Liver (tissue), 8 donors: ENCODE measurements at regions not wholly inside any gene's neighbourhood (a gene's known extent, or its start where the extent isn't known, plus 50 kb on each side); places are given as distances from the start of the nearest gene placed in this dataset.

Source experiments
- DNase-seq: peaks from one replicate; pipeline ENCODE4 v3.0.0-alpha.2; 2017; ENCODE audit warnings: low spot score
- H3K27ac ChIP-seq, 2 donors: one replicate each; pipeline ENCODE4 v1.7.0; 2013; ENCODE audit warnings: inconsistent platforms in 2 of 2, low read length in 2 of 2, control low read depth in 1 of 2, low read depth in 1 of 2, mild to moderate bottlenecking in 1 of 2
- H3K27me3 ChIP-seq, 4 donors: one replicate each; pipeline versions ENCODE4 v1.6.1 to v1.7.0; 2013; ENCODE audit warnings: low read length in 3 of 4, inconsistent platforms in 1 of 4, mild to moderate bottlenecking in 1 of 4, moderate library complexity in 1 of 4; ENCODE audit not compliant: control insufficient read depth in 4 of 4, insufficient read depth in 4 of 4
- H3K36me3 ChIP-seq, 4 donors: one replicate each; pipeline versions ENCODE4 v1.6.1 to v1.7.0; 2013; ENCODE audit warnings: low read length in 3 of 4, mild to moderate bottlenecking in 3 of 4, low read depth in 1 of 4, moderate library complexity in 1 of 4; ENCODE audit not compliant: control insufficient read depth in 4 of 4, insufficient read depth in 3 of 4
- H3K4me1 ChIP-seq, 4 donors: one replicate each; pipeline versions ENCODE4 v1.6.1 to v1.7.0; 2013; ENCODE audit warnings: low read length in 3 of 4, mild to moderate bottlenecking in 3 of 4, moderate library complexity in 1 of 4; ENCODE audit not compliant: control insufficient read depth in 4 of 4, insufficient read depth in 4 of 4
- H3K4me3 ChIP-seq, 3 donors: one replicate each; pipeline versions ENCODE4 v1.6.1 to v1.7.0; 2013; ENCODE audit warnings: low read length in 3 of 3, control low read depth in 1 of 3, low read depth in 1 of 3, mild to moderate bottlenecking in 1 of 3
- H3K9ac ChIP-seq, 2 donors: one replicate each; pipeline ENCODE4 v1.7.0; 2013; ENCODE audit warnings: low read length in 2 of 2, mild to moderate bottlenecking in 2 of 2, moderate library complexity in 2 of 2, control low read depth in 1 of 2, low read depth in 1 of 2
- H3K9me3 ChIP-seq, 4 donors: one replicate each; pipeline versions ENCODE4 v1.6.1 to v1.7.0; 2013; ENCODE audit warnings: low read length in 3 of 4; ENCODE audit not compliant: control insufficient read depth in 4 of 4
- ATF3 ChIP-seq: IDR thresholded peaks from 2 replicates; pipeline ENCODE4 v1.6.1; 2016; ENCODE audit warnings: antibody characterized with exemption
- CTCF ChIP-seq: fragments of 150-350 bp; IDR thresholded peaks from 2 replicates; pipeline ENCODE4 v1.5.1; 2017; ENCODE audit warnings: improper control_type of control experiment, low read depth, low read length; ENCODE audit not compliant: missing input control
- EGR1 ChIP-seq, 2 donors: IDR thresholded peaks; 2 replicates each; pipeline ENCODE4 v1.6.1; 2016 to 2018; ENCODE audit warnings: antibody characterized with exemption in 2 of 2, low read depth in 2 of 2
- FOXA1 ChIP-seq: IDR thresholded peaks from 2 replicates; pipeline ENCODE4 v1.6.1; 2016; ENCODE audit warnings: antibody characterized with exemption
- FOXA2 ChIP-seq: IDR thresholded peaks from 2 replicates; pipeline ENCODE4 v1.6.1; 2016; ENCODE audit warnings: antibody characterized with exemption
- GABPA ChIP-seq, 2 donors: IDR thresholded peaks in 1 of 2; conservative IDR thresholded peaks in 1 of 2; 2 replicates each; pipeline ENCODE4 v1.6.1; 2016; ENCODE audit warnings: antibody characterized with exemption in 2 of 2, mild to moderate bottlenecking in 1 of 2, moderate library complexity in 1 of 2
- HNF4A ChIP-seq, 2 donors: conservative IDR thresholded peaks; 2 replicates each; pipeline ENCODE4 v1.6.1; 2016; ENCODE audit warnings: antibody characterized with exemption in 2 of 2, mild to moderate bottlenecking in 2 of 2
- HNF4G ChIP-seq: IDR thresholded peaks from 2 replicates; pipeline ENCODE4 v1.6.1; 2016; ENCODE audit warnings: antibody characterized with exemption
- JUND ChIP-seq, 2 donors: IDR thresholded peaks; 2 replicates each; pipeline ENCODE4 v1.6.1; 2016; ENCODE audit warnings: antibody characterized with exemption in 2 of 2
- MAX ChIP-seq: IDR thresholded peaks from 2 replicates; pipeline ENCODE4 v1.6.1; 2016; ENCODE audit warnings: antibody characterized with exemption
- NR2F2 ChIP-seq: IDR thresholded peaks from 2 replicates; pipeline ENCODE4 v1.6.1; 2016; ENCODE audit warnings: antibody characterized with exemption
- RAD21 ChIP-seq, 2 donors: IDR thresholded peaks; 2 replicates each; pipeline ENCODE4 v1.6.1; 2016; ENCODE audit warnings: antibody characterized with exemption in 2 of 2, mild to moderate bottlenecking in 2 of 2
- REST ChIP-seq: IDR thresholded peaks from 2 replicates; pipeline ENCODE4 v1.6.1; 2016; ENCODE audit warnings: antibody characterized with exemption, mild to moderate bottlenecking
- RXRA ChIP-seq, 2 donors: IDR thresholded peaks; 2 replicates each; pipeline ENCODE4 v1.6.1; 2017 to 2018; ENCODE audit warnings: antibody characterized with exemption in 2 of 2, mild to moderate bottlenecking in 1 of 2
- SP1 ChIP-seq: IDR thresholded peaks from 2 replicates; pipeline ENCODE4 v1.6.1; 2018; ENCODE audit warnings: antibody characterized with exemption, mild to moderate bottlenecking
- TAF1 ChIP-seq: conservative IDR thresholded peaks from 2 replicates; pipeline ENCODE4 v1.6.1; 2016; ENCODE audit warnings: antibody characterized with exemption, mild to moderate bottlenecking
- YY1 ChIP-seq: IDR thresholded peaks from 2 replicates; pipeline ENCODE4 v1.6.1; 2016; ENCODE audit warnings: antibody characterized with exemption, mild to moderate bottlenecking
- ZBTB33 ChIP-seq: IDR thresholded peaks from 2 replicates; pipeline ENCODE4 v1.6.1; 2016; ENCODE audit warnings: antibody characterized with exemption
- WGBS: extraction: QIAGEN DNeasy Blood & Tissue Kit; methylation state at CpG from one replicate; pipeline ENCODE4 v1.1.7; 2013; 5-methylcytosine and 5-hydroxymethylcytosine counted together
- donor health status: healthy.
- donor health status: healthy.
- donor health status: healthy.
- donor health status: healthy.
- donor health status: healthy.

GRCh38 chr4:59685626-59686025 is 1514.5 kb upstream of the ADGRL3 start:
- Histone ChIP-seq H3K9ac (no peak overlapping the region), H3K9me3 (no peaks in the 10 kb centered on the region), H3K27me3 (no peaks in the 10 kb centered on the region), H3K27ac (peak overlapping the region in 1 of 2 donors; percentile 41), H3K4me3 (no peak overlapping the region), H3K36me3 (no peaks in the 10 kb centered on the region), H3K4me1 (peaks cover 0 to 19% (median 4%) of the 10 kb centered on the region in 4 donors)
- 50% methylated on average over 1 of the region's 1 CpG for WGBS
- DNase-seq, result no peak
- peak; percentile 42 for TF ChIP-seq REST
- TF ChIP-seq NR2F2, result no peak
- TF ChIP-seq HNF4A (conservative IDR thresholded peaks at IDR 0.05), result peak in 1 of 2 donors; percentile 9
- no peak for TF ChIP-seq RXRA (IDR thresholded peaks at IDR 0.05)
- no peak for TF ChIP-seq GABPA (IDR thresholded peaks at IDR 0.05 in 1 of 2, conservative IDR thresholded peaks at IDR 0.05 in 1 of 2)
- TF ChIP-seq RAD21 (IDR thresholded peaks at IDR 0.05), result no peak
- TF ChIP-seq TAF1, result no peak
- TF ChIP-seq YY1, result no peak
- TF ChIP-seq JUND (IDR thresholded peaks at IDR 0.05), result no peak

GRCh38 chr4:59689149-59689548 is 1511.0 kb upstream of the ADGRL3 start:
- H3K9me3 ChIP-seq, result no peaks in the 10 kb centered on the region
- no peak for DNase-seq
- no peaks in the 10 kb centered on the region for H3K36me3 ChIP-seq
- H3K4me3 ChIP-seq, result no peak overlapping the region
- H3K27me3 ChIP-seq, result no peaks in the 10 kb centered on the region
- 30% methylated on average over 6 of the region's 6 CpGs for WGBS
- H3K9ac ChIP-seq, result no peak overlapping the region
- no peak for TF ChIP-seq GABPA (IDR thresholded peaks at IDR 0.05 in 1 of 2, conservative IDR thresholded peaks at IDR 0.05 in 1 of 2)
- peak; percentile 21 to 49 for TF ChIP-seq HNF4A (conservative IDR thresholded peaks at IDR 0.05)
- TF ChIP-seq JUND (IDR thresholded peaks at IDR 0.05), result peak in 1 of 2 donors; percentile 40
- TF ChIP-seq REST, result no peak
- TF ChIP-seq RAD21 (IDR thresholded peaks at IDR 0.05), result peak; percentile 5 to 36
- TF ChIP-seq ZBTB33, result no peak
- peak; percentile 98 for TF ChIP-seq FOXA2
- no peak for TF ChIP-seq NR2F2
- TF ChIP-seq CTCF, result no peak
- no peak for TF ChIP-seq ATF3
- peak; percentile 27 for TF ChIP-seq SP1
- peak; percentile 47 for TF ChIP-seq YY1
- no peak for TF ChIP-seq HNF4G
- TF ChIP-seq EGR1 (IDR thresholded peaks at IDR 0.05; ENCODE audit: low read depth in 2 of 2), result no peak
- no peak for TF ChIP-seq TAF1
- peak; percentile 34 for TF ChIP-seq MAX
- TF ChIP-seq RXRA (IDR thresholded peaks at IDR 0.05), result peak in 1 of 2 donors; percentile 57
- peak; percentile 99 for TF ChIP-seq FOXA1
- peaks cover 0 to 15% (median 2%) of the 10 kb centered on the region in 4 donors for H3K4me1 ChIP-seq
- no peak overlapping the region for H3K27ac ChIP-seq
